GM19099 (cell line): ENCODE measurements at regions not wholly inside any gene's neighbourhood (a gene's known extent, or its start where the extent isn't known, plus 50 kb on each side); places are given as distances from the start of the nearest gene placed in this dataset.

Experiments
- POLR2A ChIP-seq: IDR thresholded peaks from 3 replicates; pipeline ENCODE4 v1.6.1; 2011; ENCODE audit warnings: low read depth; ENCODE audit not compliant: insufficient read length; ENCODE audit errors: extremely low read depth

DNA sequence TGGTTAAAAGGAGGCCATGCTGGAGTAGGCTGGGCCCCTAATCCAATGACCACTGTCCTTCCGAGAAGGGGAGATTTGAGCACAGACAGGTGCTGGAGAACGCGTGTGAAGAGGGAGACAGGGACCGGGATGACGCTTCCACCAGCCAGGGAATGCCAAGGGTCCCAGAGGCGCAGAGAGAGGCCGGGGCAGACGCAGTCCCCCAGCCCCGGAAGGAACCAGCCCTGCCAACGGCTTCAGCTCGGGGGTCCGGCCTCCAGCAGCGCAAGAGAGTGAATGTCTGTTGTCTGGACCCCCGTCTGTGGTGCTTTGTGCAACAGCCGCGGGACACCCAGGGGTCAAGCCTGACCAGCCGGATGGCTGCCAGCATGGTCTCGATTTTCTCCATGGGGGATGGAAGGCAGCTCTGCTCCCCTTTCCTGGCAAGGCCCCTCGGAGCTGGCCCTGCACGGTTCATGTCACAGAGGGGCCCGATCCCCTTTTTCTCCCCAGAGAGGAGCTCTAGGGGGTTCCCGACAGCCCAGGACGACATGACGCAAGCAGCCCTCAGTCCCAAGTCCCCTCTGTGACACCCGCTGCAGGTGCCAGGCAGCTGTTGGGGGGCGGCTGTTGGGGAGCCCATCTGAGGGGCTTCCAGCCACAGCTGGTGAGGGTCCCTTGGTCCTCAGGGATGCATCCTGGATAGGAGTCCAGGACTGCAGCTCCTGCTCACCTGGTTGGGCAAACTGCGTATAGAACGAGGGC, 73.5 kb downstream of the SIK1 start:
- TF ChIP-seq POLR2A: no peak

- TF ChIP-seq POLR2A: peak; percentile 52
Observed at GRCh38 chr21:43352568-43353281, 74.2 kb downstream of the SIK1 start.

DNA sequence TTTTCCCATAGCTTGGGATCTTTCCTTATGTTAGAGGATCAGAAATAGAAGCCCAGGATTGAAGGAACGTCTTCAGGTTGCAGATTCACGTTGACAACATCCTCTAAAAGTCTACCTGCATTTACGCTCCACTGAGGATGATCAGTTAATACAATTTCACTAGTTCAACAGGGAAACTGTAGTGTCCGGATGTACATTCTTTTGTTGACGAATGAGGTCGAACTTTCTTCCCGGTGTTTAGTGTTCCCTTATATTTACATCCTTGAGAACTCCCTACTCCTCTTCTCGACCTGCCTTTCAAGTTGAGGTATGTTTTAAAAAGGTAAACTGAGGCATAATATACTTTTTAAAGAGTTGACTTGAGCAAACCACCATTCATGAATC, 74.8 kb downstream of the SIK1 start:
- TF ChIP-seq POLR2A: no peak

DNA sequence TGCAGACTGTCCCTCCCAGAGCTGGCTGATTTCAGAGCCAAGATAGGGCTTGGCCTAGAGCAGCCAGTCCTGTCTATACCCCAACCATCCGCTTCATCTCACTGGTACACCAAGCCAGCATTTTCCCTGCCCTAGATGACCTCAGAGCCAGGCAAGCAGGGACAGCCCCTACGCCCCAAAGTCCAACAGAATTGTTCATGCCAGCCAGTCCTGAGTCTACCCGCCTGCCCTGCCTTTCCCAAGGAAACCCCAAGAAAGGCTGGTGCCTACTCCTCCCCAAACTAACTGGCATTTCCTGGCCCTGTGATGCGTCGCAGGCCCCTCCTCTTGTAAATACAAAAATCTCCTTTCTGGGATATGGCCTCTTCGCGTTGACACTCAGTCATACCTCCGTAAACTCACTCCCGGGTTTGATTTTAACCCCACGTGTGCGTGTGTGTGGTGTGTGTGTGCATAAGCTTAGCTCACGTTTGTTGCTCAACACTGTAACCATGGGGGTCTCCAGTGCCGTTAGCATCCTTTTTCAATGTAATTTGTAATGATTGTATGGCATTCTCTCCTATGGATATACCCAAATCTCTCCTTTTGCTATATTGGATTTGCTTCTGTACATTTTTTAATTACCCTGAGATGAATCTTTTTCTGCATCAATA, 75.3 kb downstream of the SIK1 start:
- no peak for TF ChIP-seq POLR2A

- TF ChIP-seq POLR2A: no peak
Observed at GRCh38 chr21:43349644-43350043, 77.3 kb downstream of the SIK1 start.

DNA sequence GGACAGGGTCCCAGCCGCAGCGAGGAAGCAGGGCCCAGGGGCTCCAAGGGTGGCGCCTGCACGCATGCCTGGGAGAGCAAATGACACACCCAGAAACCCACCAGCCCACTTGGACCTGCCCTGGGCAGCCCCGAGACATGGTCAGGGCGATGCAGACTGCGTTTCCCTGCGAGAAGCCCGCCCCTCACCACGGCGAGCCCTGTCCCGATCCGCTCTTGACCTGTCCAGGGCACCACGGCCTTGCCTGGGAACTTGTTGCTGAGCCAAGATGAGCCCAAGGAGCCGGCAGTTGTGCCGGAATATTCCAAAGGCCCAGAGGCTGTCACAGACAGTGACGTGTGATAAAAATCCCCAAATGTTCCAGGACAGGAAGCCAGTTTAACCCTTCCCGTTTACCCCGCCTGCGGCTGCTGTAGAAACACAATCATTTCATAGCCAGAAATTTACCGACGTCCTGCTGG, 78.1 kb downstream of the SIK1 start:
- no peak for TF ChIP-seq POLR2A

DNA sequence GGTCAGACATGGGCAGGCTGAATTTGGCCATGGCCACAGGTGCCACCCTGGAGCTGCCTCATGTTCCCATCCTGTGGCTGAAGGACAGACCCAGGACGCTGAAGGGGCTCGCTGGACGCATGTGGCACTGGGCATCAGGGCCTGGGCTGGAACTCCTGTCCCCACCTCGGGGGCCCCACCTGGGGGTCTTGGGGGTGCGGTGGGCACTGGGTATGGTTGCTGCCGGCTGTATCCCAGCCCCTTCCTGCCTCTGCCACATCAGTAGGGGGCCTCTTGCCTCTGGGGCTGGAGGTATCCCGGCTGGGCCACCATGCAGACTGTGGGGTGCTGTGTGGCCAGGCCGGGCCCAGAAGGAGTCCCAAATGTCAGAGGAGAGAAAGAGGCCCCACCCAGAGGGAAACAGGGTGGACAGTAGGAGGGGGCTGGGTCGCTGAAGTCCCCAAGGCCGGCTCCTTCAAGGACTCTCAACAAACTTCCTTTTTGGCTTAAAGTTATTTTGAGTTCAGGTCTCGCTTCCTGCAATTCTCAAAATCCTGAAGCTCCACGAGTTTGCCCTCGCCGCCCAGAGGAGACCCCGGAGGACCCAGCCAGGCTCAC, 78.7 kb downstream of the SIK1 start:
- no peak for TF ChIP-seq POLR2A

DNA sequence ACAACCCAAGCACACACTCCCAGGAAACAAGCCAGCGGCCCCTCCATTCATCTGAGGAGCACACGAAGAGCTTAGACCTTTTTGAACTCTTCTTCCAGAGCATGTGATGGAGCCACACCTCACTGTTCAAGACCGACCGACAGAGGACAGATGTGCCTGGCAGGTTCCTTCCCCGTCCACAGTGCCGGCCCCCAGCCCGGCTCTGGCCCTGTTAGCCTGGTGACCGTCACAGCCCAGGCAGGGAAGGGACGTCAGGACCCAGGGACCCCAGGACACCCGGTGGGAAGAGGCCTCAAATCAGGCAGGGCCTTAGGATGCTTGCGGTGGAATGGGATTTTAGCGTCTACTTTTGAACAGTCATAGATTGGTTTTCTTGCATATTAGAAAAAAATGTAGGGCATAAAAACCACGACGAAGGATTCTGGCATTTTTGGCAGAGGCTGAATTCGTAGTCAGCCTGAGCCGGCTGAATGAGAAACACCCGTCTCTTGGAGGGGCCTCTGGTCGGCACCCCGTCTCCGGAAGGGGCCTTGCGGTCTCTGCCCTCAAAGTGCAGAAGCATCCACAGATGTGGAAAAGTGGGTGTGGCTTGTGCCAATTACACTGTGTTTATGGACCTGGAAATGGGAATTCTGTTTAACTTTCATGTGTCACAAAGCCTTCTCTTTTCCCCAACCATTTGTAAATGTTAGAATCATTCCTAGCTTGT, 79.3 kb downstream of the SIK1 start:
- TF ChIP-seq POLR2A: no peak

- TF ChIP-seq POLR2A: no peak
Observed at GRCh38 chr21:43346551-43346950, 80.4 kb downstream of the SIK1 start.

DNA sequence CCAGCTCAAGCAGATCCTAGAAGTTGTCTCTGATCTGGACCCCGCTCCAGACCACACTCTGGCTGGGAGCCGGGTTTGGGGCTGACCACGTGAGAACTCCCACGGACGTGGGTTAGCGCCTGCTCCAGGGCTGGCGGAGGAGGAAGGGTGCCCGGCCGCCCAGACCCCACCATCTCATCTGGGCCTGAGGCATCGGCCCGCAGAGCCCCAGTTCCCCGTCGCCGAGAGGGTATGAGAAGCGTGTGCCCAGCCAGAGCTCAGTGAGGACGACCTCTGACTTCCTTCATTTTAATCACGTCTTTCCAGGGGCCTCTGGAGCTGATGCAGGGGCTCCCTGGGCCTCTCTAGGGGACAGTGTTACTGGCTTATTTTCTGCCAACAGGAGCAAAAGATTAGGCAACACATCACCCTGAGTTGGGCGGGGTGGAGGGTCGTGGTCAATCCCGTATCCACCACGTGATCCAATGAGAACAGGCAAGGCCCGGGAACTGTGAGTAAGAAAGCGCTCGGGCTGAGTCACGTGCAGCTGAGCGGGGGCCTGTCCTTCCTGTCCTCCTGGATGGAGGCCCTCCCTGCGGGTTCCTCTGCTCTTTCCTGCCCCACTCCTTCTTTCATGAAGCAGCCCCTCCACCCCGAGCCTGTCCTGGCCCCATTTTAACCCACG, 81.1 kb downstream of the SIK1 start:
- no peak for TF ChIP-seq POLR2A

DNA sequence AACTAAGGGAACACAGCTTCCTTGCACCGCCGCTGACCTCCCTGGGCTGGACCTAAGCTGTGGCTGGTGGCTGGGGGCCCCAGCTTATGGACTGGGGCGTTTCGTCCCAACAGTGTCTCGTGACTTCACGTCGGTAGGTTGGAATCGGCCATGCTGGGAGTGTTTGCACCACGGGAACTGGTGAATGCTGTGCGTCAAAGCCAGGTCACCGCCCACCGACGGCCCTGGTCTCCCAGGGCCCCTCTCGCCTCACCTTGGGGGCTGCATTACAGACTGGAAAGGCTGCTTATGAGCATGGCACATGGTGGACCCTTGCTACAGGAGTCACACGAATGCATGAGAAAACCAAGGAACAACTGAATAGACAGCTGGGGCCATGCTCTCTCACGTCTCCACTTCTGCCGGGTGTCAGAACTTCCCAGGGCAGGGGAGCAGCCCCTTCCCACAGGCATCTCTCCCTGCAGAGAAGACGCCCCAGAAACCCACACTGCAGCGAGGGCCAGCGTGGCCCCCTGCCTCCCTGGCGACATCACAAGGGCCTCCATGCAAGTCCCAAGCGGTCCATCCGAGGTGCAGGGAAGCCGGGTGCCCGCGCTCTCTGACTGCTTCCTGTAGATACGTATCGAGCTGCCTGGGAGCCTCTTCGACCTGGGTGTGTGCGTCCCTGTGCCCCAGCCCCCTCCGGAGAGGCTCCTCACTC, 81.7 kb downstream of the SIK1 start:
- no peak for TF ChIP-seq POLR2A

DNA sequence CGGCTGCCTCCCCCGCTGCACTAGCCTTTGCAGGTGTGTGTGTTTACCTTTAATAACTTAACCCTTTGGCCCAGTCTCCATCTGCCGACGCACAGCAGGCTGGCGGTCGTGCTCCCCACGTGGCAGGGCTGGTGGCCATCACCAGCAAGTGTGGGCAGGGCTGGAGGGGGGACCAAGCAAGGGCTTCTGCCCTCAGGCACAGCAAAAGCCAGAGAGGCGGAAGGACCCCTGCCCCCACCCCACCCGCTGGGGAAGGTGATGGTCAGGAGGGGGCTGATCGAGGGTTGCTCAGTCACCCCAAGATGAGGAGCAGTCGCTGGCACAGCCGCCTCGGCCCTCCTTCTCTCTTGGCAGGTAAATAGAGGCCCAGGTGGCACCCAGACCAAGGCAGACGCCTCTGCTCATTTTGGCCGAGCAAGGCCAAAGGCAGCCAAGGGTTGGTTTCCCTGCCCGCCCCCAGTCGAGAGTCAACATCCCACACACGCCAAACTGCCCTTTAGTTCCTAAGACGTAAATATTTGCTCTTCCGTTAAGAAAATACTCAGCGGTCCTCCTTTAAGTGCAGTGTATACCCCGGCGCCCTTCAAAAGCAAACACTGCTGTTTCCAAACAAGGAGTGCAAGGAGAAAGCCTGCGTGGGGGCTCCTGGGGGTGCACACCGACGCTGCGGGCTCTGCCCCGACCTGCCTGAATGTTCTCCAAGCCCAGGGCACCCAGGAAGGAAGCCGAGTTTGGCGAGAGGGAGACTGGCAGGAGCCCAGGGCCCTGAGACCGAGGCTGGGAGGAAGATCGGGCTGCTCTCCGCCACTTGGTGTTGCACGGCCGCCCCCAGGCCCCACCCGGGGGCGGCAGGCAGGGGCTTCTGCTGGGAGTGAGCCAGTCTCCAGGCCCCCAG, 82.7 kb downstream of the SIK1 start:
- no peak for TF ChIP-seq POLR2A

- TF ChIP-seq POLR2A: no peak
Observed at GRCh38 chr21:43343095-43343991, 83.6 kb downstream of the SIK1 start.
